Inferior parietal cortex (tissue), 1 donor: ENCODE measurements at regions not wholly inside any gene's neighbourhood (a gene's known extent, or its start where the extent isn't known, plus 50 kb on each side); places are given as distances from the start of the nearest gene placed in this dataset.

Experiments
- DNase-seq: peaks from one replicate; pipeline ENCODE4 v3.0.0-alpha.2; 2016; ENCODE audit errors: extremely low spot score

- no peak for DNase-seq
Measured at GRCh38 chr10:6305401-6306321, 102.9 kb downstream of the PFKFB3 start.

- DNase-seq = no peak
Measured at GRCh38 chr10:6306917-6307316, 104.2 kb downstream of the PFKFB3 start.

DNA sequence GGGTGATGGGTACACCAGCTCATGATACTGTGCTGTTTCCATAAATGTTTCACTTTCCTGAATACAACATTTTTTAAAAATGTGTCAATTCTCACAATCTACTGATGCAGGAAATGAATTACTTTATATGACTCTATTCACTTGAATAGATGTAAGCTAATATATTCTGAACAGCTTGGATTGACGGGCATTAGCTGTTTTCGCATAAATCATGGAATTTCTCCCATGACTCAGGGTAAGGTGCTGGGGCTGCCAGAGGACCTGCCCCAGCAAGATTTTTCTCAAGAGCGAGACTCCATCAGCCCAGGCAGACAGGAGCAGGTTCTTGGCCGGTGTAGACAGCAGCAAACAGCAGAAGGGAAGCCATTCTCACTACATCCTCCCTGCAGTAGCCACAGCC is 107.1 kb downstream of the PFKFB3 start:
- no peak for DNase-seq

DNA sequence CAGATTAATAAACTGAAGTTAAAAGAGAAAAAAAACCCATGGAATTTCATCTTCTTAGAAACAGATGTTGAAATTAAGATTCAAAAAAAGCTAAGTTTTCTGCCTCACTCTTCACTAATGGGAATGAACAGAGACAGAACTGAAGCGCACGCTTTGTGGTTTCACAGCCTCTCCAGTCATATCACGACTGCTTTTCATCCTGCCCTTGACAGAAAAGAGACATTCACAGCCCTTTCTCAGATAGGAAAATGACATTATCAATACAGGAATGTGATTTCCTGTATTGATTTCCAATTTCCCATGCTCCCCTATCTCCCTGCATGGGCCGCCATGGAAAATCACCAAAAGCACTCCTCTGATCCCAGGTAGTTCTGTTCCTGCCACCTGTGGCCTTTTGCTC is 108.2 kb downstream of the PFKFB3 start:
- DNase-seq = no peak

DNA sequence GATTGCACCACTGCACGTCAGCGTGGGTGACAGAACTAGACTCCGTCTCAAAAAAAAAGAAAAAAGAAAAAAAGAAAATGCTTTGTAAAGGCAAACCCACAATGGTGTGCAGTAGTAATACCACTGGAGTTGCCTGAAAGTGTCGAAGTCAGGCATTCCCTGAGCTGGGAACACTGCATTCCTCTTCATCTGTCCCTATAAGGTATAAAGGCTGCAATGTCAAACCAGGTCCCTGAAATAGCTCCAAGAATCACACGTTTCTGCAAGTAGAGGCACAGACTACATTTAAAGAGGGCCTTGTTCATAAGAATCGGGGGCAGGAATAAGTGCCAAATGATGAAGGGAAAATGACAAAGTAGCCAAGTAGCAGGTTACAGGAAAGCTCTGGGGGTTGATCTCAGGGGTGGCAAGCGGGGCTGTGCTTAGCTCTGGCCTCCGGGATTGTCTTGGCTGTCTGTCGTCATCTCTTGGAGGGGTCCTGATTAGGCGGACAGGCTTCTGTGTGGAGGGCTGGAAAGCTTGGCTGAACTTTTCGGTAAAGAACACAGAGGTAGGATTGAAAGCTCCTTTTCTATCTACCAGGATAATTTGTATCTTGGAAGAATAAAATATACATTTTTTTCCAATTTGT is 109.1 kb downstream of the PFKFB3 start:
- DNase-seq = no peak

DNA sequence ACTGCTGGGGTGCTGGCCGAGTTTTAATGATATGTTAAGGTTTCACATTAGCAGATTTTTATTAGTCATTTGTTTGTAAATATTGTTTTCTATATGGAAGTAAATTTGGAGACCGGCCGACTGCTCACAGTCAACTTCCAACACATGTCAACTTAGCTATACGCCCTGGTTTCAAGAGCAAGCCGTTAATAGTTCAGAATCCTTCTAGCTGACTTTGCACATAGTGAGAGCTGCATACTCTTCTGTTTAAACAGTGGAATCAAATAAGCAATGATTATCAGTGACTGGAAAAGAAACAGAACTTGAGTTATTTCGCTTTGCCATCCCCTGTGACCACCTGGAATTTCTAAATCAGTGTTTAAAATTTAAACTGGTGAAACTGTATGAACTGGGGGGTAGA is 109.9 kb downstream of the PFKFB3 start:
- DNase-seq = no peak

DNA sequence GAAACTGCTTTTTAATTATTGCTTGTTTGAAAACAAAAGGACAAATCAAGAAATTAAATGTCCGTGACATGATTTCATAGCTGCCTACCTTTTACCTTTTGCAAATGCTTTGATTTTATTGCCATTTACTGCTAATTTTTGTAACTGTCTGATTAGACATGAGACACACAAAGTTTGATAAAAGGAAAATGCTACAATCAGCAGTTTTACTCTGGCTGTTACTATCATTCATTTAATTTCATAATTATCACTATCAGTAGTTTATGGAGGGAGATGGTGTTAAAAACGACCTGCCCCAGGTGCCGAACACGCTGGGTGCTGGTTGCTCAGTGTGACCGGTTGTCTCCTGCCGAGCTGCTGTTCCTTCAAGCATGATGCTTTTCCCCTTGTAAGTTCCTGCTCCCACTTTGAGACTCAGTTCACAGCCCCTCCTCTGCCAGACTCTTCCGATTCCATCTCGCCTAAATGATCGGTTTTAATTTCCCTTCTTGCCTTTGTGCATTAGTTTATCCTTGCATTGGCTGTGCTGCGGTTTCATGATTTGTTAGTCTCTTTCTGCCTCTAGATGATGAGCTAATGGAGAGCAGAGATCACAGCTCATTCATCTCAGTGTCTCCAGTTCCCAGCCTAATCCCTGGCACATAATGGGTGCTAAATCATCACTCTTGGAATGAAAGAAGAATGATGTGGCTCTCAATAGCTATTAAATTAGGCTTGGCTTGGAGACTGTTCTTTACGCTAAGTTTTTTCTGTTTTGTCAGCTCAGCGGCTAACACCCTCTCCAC is 110.6 kb downstream of the PFKFB3 start:
- DNase-seq = no peak

GRCh38 chr10:6314620-6315205 is 112.0 kb downstream of the PFKFB3 start:
- no peak for DNase-seq

DNA sequence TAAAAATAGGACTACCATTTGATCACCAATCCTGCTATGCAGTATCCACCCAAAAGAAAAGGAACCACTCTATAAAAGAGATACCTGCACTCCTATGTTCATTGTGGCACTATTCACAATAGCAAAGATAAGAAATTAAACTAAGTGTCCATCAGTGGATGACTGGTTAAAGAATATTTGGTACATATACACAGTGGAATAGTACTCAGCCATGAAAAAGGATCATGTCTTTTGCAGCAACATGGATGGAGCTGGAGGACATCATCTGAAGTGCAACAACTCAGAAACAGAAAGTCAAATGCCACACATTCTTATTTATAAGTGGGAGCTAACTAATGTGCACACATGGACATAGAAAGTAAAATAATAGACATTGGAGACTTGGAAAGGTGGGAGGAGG is 116.4 kb downstream of the PFKFB3 start:
- DNase-seq = no peak

GRCh38 chr10:6320320-6321010 is 117.7 kb downstream of the PFKFB3 start:
- DNase-seq = no peak

- DNase-seq = no peak
Measured at GRCh38 chr10:6321880-6322279, 119.1 kb downstream of the PFKFB3 start.

- DNase-seq = no peak
Measured at GRCh38 chr10:6322805-6323204, 120.1 kb downstream of the PFKFB3 start.

GRCh38 chr10:6327961-6328698 is 125.4 kb downstream of the PFKFB3 start:
- DNase-seq = peak; percentile 55

GRCh38 chr10:6328699-6329423 is 126.1 kb downstream of the PFKFB3 start:
- peak; percentile 32 for DNase-seq

DNA sequence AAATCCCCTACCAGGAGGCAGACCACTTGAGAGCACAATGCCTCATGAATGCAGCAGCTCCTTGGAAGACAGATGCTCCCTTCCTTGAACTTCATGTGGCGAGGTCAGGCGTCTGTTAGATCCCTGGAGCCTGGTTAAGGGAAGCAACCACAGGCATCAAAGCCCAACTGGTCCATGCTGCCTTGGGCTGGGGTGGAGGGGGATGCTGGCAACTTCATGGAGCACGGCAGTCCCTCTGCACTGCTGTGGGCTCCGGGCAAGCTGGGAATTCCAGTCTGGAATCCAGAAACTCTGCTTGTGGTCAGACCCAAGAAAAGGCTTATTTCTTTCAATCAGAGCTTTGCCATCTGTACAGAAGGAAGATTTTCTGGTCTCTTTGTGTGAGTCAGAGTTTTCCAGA is 130.4 kb downstream of the PFKFB3 start:
- no peak for DNase-seq

DNA sequence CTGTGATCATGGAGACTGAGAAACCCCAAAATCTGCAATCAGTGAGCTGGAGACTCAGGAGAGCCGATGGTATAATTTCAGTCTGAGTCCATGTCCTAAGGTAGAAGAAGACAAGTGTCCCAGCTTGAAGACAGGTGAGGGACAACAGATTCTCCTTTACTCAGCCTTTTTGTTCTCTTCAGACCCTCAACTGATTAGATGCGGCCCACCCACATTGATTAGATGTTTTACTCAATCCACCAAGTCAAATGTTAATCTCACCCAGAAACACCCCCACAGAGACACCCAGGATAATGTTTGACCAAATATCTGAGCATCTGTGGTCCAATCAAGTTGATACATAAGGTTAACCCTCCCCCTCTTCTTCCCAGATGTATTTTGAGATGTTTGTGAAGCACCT is 131.2 kb downstream of the PFKFB3 start:
- DNase-seq = no peak

- no peak for DNase-seq
Measured at GRCh38 chr10:6336016-6336415, 133.3 kb downstream of the PFKFB3 start.

- no peak for DNase-seq
Measured at GRCh38 chr10:6337382-6337781, 134.7 kb downstream of the PFKFB3 start.

- no peak for DNase-seq
Measured at GRCh38 chr10:6338361-6338760, 135.6 kb downstream of the PFKFB3 start.

DNA sequence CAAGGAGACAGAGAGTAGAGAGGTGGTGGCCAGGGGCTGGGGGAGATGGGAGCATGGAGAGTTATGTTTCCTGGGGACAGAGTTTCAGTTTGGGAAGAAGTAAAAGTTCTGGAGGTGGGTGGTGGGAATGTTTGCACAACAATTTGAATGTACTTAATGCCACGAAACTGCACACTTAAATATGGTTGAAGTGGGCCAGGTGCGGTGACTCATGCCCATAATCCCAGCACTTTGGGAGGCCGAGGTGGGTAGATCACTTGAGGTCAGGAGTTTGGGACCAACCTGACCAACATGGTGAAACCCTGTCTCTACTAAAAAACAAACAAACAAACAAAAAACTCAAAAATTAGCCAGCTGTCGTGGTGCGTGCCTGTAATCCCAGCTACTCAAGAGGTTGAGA is 137.2 kb downstream of the PFKFB3 start:
- DNase-seq = no peak
